IMR-90 (cell line): ENCODE measurements at regions not wholly inside any gene's neighbourhood (a gene's known extent, or its start where the extent isn't known, plus 50 kb on each side); places are given as distances from the start of the nearest gene placed in this dataset.

Source experiments
- ATAC-seq: fragments of 200-7000 bp; cut with Tn5 transposase; 2 replicates; pipeline ENCODE4 v1.9.1; 2020; ENCODE audit warnings: low read depth, mild to moderate bottlenecking, moderate library complexity
- BruUV-seq: library from RNA; stranded (reverse); fragments of 400-500 nt; replicated peaks from 2 replicates; lab custom pipeline; 2021; lab: Mats Ljungman, UMichigan
- CTCF ChIA-PET: fragments of 300-600 bp; formaldehyde crosslinking; extraction: SDS; loops from one replicate; lab custom pipeline; 2021; ENCODE audit warnings: antibody characterized with exemption; lab: Yijun Ruan, JAX
- POLR2A ChIA-PET: fragments of 300-600 bp; sonication (Branson Sonifier 250); formaldehyde crosslinking; loops from one replicate; lab custom pipeline; 2022; ENCODE audit warnings: antibody characterized with exemption; ENCODE audit not compliant: unreplicated experiment; lab: Charles Lee
- DNase-seq: peaks from one replicate; pipeline ENCODE4 v3.0.0; 2013
- H2AFZ ChIP-seq: replicated peaks from 2 replicates; pipeline ENCODE3; 2013; ENCODE audit warnings: low read length, mild to moderate bottlenecking; ENCODE audit not compliant: poor library complexity
- H2AK5ac ChIP-seq: 2 replicates; pipeline ENCODE4 v1.6.1; 2013; ENCODE audit warnings: low read depth, low read length, inconsistent platforms
- H2AK9ac ChIP-seq: replicated peaks from 2 replicates; pipeline ENCODE3; 2013; ENCODE audit warnings: mild to moderate bottlenecking, low read depth, low read length, moderate library complexity; ENCODE audit not compliant: poor library complexity
- H2BK120ac ChIP-seq: 2 replicates; pipeline ENCODE4 v1.6.1; 2013; ENCODE audit warnings: low read depth, low read length, inconsistent platforms
- H2BK15ac ChIP-seq: 3 replicates; pipeline ENCODE4 v1.6.1; 2013; ENCODE audit warnings: low read depth, low read length, inconsistent platforms
- H2BK20ac ChIP-seq: 2 replicates; pipeline ENCODE4 v1.6.1; 2013; ENCODE audit warnings: low read depth, mild to moderate bottlenecking, inconsistent platforms, low read length, moderate library complexity
- H2BK5ac ChIP-seq: 2 replicates; pipeline ENCODE4 v1.6.1; 2013; ENCODE audit warnings: mild to moderate bottlenecking, low read depth, low read length, inconsistent platforms; ENCODE audit not compliant: poor library complexity, severe bottlenecking
- H3K14ac ChIP-seq: replicated peaks from 2 replicates; pipeline ENCODE4 v1.6.1; 2013; ENCODE audit warnings: low read depth, low read length, inconsistent platforms
- H3K18ac ChIP-seq: 2 replicates; pipeline ENCODE4 v1.6.1; 2013; ENCODE audit warnings: low read depth, low read length, control low read depth
- H3K23ac ChIP-seq: 2 replicates; pipeline ENCODE4 v1.6.1; 2013; ENCODE audit warnings: low read depth, low read length, inconsistent platforms
- H3K27ac ChIP-seq: 2 replicates; pipeline ENCODE4 v1.5.1; 2013; ENCODE audit warnings: mild to moderate bottlenecking, control low read depth, low read length; ENCODE audit not compliant: insufficient read depth
- H3K27me3 ChIP-seq: 2 replicates; pipeline ENCODE4 v1.6.1; 2013; ENCODE audit warnings: low read length; ENCODE audit not compliant: control insufficient read depth, insufficient read depth
- H3K36me3 ChIP-seq: 2 replicates; pipeline ENCODE4 v1.6.1; 2013; ENCODE audit warnings: low read length, mixed read lengths; ENCODE audit not compliant: control insufficient read depth, insufficient read depth
- H3K4ac ChIP-seq: 2 replicates; pipeline ENCODE4 v1.6.1; 2013; ENCODE audit warnings: low read depth, low read length, inconsistent platforms
- H3K4me1 ChIP-seq: 2 replicates; pipeline ENCODE4 v1.6.1; 2013; ENCODE audit warnings: low read length, mixed read lengths; ENCODE audit not compliant: control insufficient read depth, insufficient read depth
- H3K4me2 ChIP-seq: 2 replicates; pipeline ENCODE4 v1.6.1; 2013; ENCODE audit warnings: low read depth, mild to moderate bottlenecking, control low read depth, low read length, moderate library complexity
- H3K4me3 ChIP-seq: 2 replicates; pipeline ENCODE4 v1.5.1; 2013; ENCODE audit warnings: low read depth, mild to moderate bottlenecking, control low read depth, low read length, moderate library complexity; ENCODE audit not compliant: insufficient read depth
- H3K56ac ChIP-seq: 2 replicates; pipeline ENCODE4 v1.6.1; 2013; ENCODE audit warnings: low read length, inconsistent platforms; ENCODE audit not compliant: insufficient read depth; ENCODE audit errors: extremely low read depth
- H3K79me1 ChIP-seq, 2 experiments: 2 replicates each; pipeline ENCODE4 v1.6.1; 2013; ENCODE audit warnings: low read length in 2 of 2, inconsistent platforms in 1 of 2, low read depth in 1 of 2
- H3K9ac ChIP-seq: 2 replicates; pipeline ENCODE4 v1.6.1; 2013; ENCODE audit warnings: low read depth, low read length, control low read depth
- H3K9me1 ChIP-seq: 2 replicates; pipeline ENCODE4 v1.6.1; 2013; ENCODE audit warnings: low read length, inconsistent platforms; ENCODE audit not compliant: insufficient read depth
- H3K9me3 ChIP-seq: 2 replicates; pipeline ENCODE4 v1.6.1; 2013; ENCODE audit warnings: low read length; ENCODE audit not compliant: control insufficient read depth, insufficient read depth
- H4K20me1 ChIP-seq: 2 replicates; pipeline ENCODE4 v1.6.1; 2013; ENCODE audit warnings: low read length, inconsistent platforms; ENCODE audit not compliant: insufficient read depth
- H4K5ac ChIP-seq: 2 replicates; pipeline ENCODE4 v1.6.1; 2013; ENCODE audit warnings: mild to moderate bottlenecking, low read depth, low read length, control low read depth
- H4K8ac ChIP-seq, 2 experiments: 2 replicates each; pipeline ENCODE4 v1.6.1; 2013; ENCODE audit warnings: low read depth in 2 of 2, low read length in 2 of 2, control low read depth in 1 of 2, inconsistent platforms in 1 of 2
- H4K91ac ChIP-seq: 2 replicates; pipeline ENCODE4 v1.6.1; 2013; ENCODE audit warnings: low read depth, low read length, inconsistent platforms; ENCODE audit not compliant: insufficient read depth
- CEBPB ChIP-seq: IDR thresholded peaks from 2 replicates; pipeline ENCODE4 v1.6.1; 2012; ENCODE audit warnings: low read depth, low read length, improper control_type of control experiment
- CHD1 ChIP-seq: IDR thresholded peaks from 2 replicates; pipeline ENCODE4 v1.6.1; 2012; ENCODE audit warnings: low read depth, low read length, improper control_type of control experiment
- CTCF ChIP-seq: conservative IDR thresholded peaks from 2 replicates; pipeline ENCODE4 v1.5.1; 2012; ENCODE audit warnings: mild to moderate bottlenecking, low read depth, low read length, improper control_type of control experiment
- MAFK ChIP-seq: IDR thresholded peaks from 2 replicates; pipeline ENCODE4 v1.6.1; 2012; ENCODE audit warnings: low read depth, low read length, improper control_type of control experiment
- RAD21 ChIP-seq: IDR thresholded peaks from 2 replicates; pipeline ENCODE4 v1.6.1; 2012; ENCODE audit warnings: low read length, improper control_type of control experiment
- RCOR1 ChIP-seq: IDR thresholded peaks from 2 replicates; pipeline ENCODE4 v1.6.1; 2012; ENCODE audit warnings: mild to moderate bottlenecking, low read length, improper control_type of control experiment; ENCODE audit not compliant: insufficient replicate concordance
- RFX5 ChIP-seq: IDR thresholded peaks from 2 replicates; pipeline ENCODE4 v1.8.0; 2012; ENCODE audit warnings: low read depth, mild to moderate bottlenecking, low read length, moderate library complexity
- SMC3 ChIP-seq: fragments of 150-350 bp; IDR thresholded peaks from 2 replicates; pipeline ENCODE4 v1.6.1; 2016; ENCODE audit warnings: low read depth, mild to moderate bottlenecking, antibody characterized with exemption, low read length, moderate library complexity
- WGBS, 2 experiments: methylation state at CpG; one replicate each; pipeline versions ENCODE4 v1.1.5 to v1.1.7; 2013; ENCODE audit warnings: missing lambda C conversion rate in 2 of 2; ENCODE audit not compliant: insufficient read length in 1 of 2; ENCODE audit errors: extremely low coverage in 2 of 2; 5-methylcytosine and 5-hydroxymethylcytosine counted together
- dilution Hi-C: fragments of 300-500 bp; cut with HindIII; formaldehyde crosslinking; loops from one replicate; pipeline ENCODE4 v1.14.3; 2018; ENCODE audit warnings: low sequenced_read_pairs; ENCODE audit not compliant: unreplicated experiment
- in situ Hi-C: fragments of 300-500 bp; cut with MboI; formaldehyde crosslinking; loops from 3 replicates; pipeline ENCODE4 v1.14.3; 2019; ENCODE audit warnings: low sequenced_read_pairs, inconsistent platforms, mixed read lengths
- intact Hi-C: fragments of 100-400 bp; cut with micrococcal nuclease; formaldehyde crosslinking; loops from 2 replicates; pipeline ENCODE4 v1.10.0; 2022
- TF ChIP-seq, protein P1 (sequence below): fragments of 150-350 bp; IDR thresholded peaks from 2 replicates; pipeline ENCODE4 v1.6.1; 2017; ENCODE audit warnings: mild to moderate bottlenecking, antibody characterized with exemption, low read length, low read depth

DNA sequence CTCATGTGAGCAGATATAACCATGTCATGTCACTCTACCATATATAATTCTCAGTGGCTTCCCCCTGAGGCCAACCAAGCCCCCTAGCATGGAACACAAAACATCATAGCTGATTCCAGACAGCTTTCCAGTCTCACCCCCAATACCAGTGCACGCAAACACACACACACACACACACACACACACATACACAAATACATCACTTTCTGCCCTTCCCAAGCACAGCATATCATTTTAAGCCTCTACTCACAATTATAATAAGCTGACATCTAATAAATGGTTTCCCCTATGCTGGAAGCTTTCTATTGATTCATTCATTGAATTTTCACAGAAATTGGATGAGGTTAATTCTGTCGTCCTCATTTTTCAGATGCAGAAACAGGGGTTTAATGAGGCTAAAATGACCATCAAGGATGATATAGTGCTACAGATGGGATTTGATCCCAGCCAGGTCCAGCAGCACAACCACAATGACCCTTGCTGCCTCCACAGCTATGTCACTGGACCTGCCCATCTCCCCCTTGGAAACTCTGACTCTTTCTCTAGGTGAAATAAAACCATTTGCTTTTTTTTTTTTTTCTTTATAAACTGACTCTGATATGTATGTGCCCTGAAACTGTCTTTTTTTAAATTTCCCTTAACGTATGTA, 131.1 kb downstream of the TMEM114 start:
- H3K9me1 ChIP-seq, result no peaks in the 10 kb centered on the region
- no peak overlapping the region for H4K5ac ChIP-seq
- no peak overlapping the region for H2BK20ac ChIP-seq
- in situ Hi-C loops (no loop called here), intact Hi-C loops (no loop called here), dilution Hi-C loops (no loop called here)
- no peak overlapping the region for H3K9ac ChIP-seq
- no peak overlapping the region for H3K14ac ChIP-seq
- H3K4me1 ChIP-seq, result no peaks in the 10 kb centered on the region
- no peak overlapping the region for H2BK120ac ChIP-seq
- ChIA-PET CTCF (no interaction called here), POLR2A (no interaction called here)
- 0% methylated on average over 1 of the region's 3 CpGs; no CpG with 5 or more reads in 1 of the 2 experiments for WGBS, 2 experiments
- H2AK5ac ChIP-seq, result no peak overlapping the region
- no peak overlapping the region for H3K4ac ChIP-seq
- no peaks in the 10 kb centered on the region for H3K79me1 ChIP-seq
- no peak for ATAC-seq
- no peaks in the 10 kb centered on the region for H4K20me1 ChIP-seq
- no peak overlapping the region for H2AFZ ChIP-seq
- H3K27ac ChIP-seq, result no peak overlapping the region
- no peak for TF ChIP-seq CHD1
- TF ChIP-seq, protein P1, sequence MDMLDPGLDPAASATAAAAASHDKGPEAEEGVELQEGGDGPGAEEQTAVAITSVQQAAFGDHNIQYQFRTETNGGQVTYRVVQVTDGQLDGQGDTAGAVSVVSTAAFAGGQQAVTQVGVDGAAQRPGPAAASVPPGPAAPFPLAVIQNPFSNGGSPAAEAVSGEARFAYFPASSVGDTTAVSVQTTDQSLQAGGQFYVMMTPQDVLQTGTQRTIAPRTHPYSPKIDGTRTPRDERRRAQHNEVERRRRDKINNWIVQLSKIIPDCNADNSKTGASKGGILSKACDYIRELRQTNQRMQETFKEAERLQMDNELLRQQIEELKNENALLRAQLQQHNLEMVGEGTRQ, result no peak
- TF ChIP-seq SMC3, result no peak
- no peak for TF ChIP-seq RAD21
- no peak for TF ChIP-seq RFX5
- TF ChIP-seq MAFK, result no peak
- TF ChIP-seq RCOR1, result no peak
- no peak for TF ChIP-seq CTCF
- TF ChIP-seq CEBPB, result no peak
- peaks cover 13% of the 10 kb centered on the region for H3K9me3 ChIP-seq
- H3K27me3 ChIP-seq, result no peaks in the 10 kb centered on the region
- no peak overlapping the region for H2BK5ac ChIP-seq
- BruUV-seq, result no TSS peak
- no peak overlapping the region for H2BK15ac ChIP-seq
- DNase-seq, result no peak
- H4K91ac ChIP-seq, result no peak overlapping the region
- no peak overlapping the region for H3K18ac ChIP-seq
- no peak overlapping the region for H4K8ac ChIP-seq
- H2AK9ac ChIP-seq, result no peak overlapping the region
- no peak overlapping the region for H3K4me3 ChIP-seq
- H3K4me2 ChIP-seq, result no peak overlapping the region
- no peaks in the 10 kb centered on the region for H3K36me3 ChIP-seq
- H3K23ac ChIP-seq, result no peak overlapping the region
- no peak overlapping the region for H3K56ac ChIP-seq
